ENCODE measurements at regions not wholly inside any gene's neighbourhood (a gene's known extent, or its start where the extent isn't known, plus 50 kb on each side); places are given as distances from the start of the nearest gene placed in this dataset.

DNA sequence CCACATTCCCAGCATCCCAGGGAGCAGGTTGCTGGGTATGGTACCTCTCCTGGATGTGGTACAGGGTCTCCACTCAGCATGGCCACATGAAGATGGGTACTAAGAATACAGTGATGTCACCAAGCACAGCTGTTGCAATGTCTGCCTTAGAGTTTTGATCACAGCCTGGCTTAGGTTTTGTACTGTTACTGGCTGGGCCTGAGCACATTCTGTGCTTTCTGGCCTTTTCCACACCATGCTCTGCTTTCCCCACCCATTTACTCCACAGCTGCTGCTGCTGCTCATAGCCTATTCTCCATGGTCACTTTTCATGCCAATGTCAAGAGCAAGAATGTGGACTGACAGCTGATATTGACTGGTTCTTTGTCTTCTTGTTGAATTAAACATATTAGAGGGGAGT, 481.9 kb downstream of the ARHGEF28 start:
- DNase-seq, result no peak

DNA sequence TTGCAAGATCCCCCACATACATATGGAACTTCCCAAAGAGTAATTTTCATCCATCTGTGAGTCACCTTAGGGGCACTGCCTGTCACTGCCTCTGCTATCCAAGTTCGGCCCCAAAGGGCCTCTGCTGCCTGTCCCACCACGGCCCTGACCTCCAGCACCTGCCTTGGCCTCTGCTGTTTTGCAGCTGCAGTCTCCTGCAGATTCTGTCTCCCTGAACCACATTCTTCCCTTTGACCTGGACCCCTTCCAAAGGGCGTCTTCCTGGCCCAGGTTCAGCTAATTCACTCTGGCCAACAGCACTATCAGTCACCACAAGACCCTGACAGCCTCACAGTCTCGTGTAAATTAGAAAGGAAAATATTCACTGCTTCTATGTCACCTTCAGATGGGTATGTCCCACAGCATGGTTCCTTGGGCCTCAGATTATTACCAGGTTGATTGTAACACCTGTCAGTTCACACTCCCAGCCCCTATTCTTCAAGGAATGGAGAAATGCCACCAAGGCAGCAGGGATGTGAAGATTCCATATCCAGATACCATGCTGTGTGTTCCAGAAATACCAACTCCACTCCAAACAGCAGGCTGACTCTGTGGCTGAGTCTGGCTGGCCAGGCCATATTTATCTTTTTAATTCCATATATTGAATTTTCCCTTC, 479.3 kb downstream of the ARHGEF28 start:
- DNase-seq, result no peak

GRCh38 chr5:74103131-74104023, 477.4 kb downstream of the ARHGEF28 start:
- DNase-seq, result no peak

DNA sequence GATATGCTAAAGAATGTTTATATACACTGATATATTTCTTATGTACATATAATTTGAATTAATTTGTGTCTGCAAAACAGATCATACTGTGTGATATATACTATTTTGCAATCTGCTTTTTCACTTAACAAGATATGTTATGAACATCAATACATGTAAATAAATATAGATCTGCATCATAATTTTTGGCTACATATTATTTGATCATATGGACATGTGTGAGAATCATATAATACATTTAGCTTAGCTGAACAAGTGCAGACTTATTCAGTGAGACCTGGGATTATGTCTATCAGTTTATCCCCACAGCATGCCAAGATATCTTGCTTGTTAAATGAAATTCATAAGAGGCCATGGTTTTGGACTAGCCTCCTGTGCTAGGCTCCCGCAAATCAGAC, 474.3 kb downstream of the ARHGEF28 start:
- no peak for DNase-seq

DNA sequence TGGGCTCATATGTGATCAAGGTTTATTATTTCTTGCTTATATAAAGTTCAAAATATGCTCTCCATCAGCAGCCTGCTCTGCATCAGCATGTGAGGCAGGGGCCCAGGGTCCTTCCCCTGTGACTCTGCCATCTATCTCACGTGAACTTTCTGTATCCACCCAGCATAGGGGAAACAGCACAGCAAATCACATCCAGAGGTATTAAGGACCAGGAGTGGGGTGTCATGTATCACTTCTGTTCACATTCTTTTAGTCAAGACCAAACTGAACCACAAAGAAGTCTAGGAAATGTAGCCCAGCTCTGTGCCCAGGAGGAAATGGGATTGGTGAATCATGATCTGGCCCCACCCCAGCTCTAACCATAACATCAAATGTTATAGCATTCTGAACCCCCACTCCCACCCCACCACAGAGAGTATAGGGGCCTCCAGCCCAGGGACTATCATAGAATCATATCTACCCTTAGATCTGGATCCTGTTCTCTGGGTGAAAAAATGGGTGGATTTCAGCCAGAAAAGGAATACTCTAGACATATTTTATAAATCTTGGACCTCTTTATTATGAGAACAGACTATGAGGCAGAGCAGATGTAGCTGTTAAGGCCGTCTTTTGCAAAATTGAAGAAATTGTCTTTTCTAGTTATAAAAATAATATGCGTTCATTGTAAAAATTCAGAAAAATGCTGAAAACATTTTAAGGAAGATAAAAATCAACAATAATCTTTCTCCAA, 473.7 kb downstream of the ARHGEF28 start:
- no peak for DNase-seq

GRCh38 chr5:74098941-74099340, 472.9 kb downstream of the ARHGEF28 start:
- no peak for DNase-seq

- DNase-seq, result no peak
Observed at GRCh38 chr5:74098456-74098855, 472.5 kb downstream of the ARHGEF28 start.

- no peak for DNase-seq
Observed at GRCh38 chr5:74096325-74096724, 470.3 kb downstream of the ARHGEF28 start.

DNA sequence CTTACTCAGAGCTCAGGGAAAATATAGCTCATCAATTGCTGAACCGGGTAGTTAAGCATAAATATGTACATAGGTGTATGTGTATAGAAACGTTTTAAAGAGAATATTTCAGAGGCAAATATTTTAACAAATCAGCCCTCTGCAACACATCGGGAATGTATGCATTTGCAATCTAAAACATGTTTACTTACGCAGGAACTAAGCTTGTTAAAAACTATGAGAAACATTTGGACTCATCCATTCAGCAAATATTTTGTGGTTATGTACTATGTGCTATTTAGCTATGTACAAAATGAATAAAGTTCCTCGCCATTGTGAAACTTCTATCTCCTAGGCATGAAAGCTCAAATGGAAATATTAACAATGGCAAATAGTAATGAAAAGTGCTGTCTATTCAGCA, 469.9 kb downstream of the ARHGEF28 start:
- DNase-seq, result no peak

DNA sequence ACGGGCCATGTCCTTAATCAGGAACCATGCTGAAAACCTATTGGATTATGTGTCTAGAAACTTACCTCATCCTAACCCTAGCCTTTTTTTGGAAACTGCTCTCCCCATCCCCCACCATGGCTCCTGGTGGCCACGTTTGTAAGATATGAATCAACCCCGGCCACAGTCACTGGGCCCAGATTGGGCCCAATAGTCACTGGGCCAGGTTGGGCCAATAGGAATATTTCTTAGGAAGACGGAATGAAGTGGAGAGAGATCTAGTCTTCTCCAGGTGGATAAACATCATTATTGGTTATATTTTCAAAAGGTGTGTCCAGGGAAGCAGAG, 468.7 kb downstream of the ARHGEF28 start:
- DNase-seq, result no peak

- DNase-seq, result no peak
Observed at GRCh38 chr5:74094096-74094781, 468.2 kb downstream of the ARHGEF28 start.

DNA sequence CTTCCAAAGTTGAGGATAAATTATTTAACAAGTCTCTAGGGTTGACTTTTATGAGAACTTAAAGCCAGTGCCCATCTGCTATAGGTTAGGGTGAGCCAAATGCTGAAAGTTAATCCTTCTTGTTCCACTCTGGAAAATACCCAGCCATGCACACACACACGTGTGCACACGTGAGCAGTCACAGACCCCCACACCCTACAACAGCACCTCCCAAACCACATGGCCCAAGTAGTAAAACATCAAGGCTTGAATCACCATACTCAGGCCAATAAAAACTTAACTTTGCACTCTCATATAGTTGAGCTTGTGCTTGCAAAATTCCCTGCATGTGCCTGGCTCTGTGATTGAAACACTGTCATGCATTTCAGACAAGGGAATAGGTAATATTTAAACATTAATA, 467.6 kb downstream of the ARHGEF28 start:
- DNase-seq, result no peak

DNA sequence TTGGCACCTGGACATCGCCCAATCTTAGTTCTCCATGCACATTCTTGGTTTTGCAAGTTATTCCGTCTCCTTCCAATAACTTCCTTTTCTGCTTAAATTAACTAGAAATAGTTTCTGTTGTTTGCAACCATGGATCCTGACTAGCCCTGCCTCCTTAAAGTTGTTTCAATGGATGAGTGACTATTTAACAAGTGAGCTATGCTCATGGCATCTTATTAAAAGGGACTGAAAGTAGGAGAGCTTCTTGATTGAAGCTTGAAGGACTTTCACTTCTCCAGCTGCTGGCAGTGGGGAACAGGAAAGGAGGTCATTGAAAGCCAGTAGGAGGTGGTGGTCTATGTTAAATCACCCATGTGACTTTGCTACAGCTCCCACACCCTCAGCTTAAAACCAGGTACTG, 466.8 kb downstream of the ARHGEF28 start:
- DNase-seq, result no peak

DNA sequence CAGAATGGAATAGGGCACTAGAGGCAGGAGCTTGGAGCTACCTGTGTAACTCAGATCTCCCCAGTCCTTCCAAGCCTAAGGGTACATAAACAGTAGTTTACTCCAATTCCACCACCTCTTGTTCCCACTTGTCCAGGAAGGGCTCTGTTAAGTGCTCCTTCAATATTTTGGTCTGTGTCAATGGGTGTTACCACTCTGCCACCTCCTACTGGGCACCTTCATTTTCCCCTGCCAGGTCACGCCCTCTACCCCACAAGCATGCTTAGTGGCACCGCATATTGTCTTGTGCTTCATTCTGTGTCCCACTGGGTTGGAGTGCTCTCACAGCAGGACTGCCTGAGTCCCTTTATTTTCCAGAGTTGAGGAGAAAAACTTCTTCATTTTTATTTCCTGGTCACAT, 459.8 kb downstream of the ARHGEF28 start:
- DNase-seq, result no peak

DNA sequence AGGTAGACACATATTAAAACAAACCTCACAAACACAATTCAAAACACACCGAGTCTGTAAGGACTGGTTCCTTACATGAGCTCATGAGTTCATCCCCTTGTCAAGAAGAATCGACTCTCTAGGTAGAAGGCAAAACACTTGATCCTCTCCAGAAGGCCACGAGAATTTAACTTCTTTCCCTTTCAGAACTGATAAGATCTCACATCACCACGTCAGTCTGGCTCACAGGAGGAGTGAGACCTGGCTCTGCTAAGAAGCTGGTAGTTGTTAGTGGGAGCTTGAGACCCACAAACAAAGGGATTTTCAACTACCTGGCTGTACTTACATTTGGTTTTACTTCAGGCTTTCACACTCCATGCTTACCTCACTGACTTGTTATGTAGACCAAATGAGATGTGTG, 459.2 kb downstream of the ARHGEF28 start:
- DNase-seq, result no peak

- no peak for DNase-seq
Observed at GRCh38 chr5:74083096-74083791, 457.2 kb downstream of the ARHGEF28 start.

DNA sequence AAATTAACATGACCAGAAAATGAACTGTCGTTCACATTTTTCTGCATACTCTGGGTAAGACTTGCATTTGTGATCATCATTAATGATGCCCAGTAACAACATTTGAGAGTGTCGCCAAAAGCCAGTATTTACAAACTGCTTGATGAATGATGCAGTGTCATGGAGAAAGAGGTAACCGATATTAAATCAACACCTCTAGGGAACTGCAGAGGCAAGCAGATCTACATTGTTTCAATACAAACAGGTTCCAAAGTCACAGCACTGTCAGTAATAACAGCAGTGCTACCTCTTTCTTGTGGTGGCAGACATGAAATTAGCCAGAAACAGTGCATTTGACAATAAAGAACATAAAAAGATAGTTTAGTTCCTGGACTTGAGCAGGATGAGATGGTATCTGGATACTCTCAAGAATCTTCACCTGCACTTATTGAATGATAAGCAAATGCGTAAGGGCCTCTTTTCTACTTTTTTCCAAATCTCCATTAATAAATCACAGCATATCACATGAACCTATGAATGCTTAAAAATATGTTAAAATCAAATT, 456.6 kb downstream of the ARHGEF28 start:
- DNase-seq, result no peak

GRCh38 chr5:74081126-74081525, 455.1 kb downstream of the ARHGEF28 start:
- no peak for DNase-seq

- DNase-seq, result no peak
Observed at GRCh38 chr5:74079971-74080556, 454.1 kb downstream of the ARHGEF28 start.

DNA sequence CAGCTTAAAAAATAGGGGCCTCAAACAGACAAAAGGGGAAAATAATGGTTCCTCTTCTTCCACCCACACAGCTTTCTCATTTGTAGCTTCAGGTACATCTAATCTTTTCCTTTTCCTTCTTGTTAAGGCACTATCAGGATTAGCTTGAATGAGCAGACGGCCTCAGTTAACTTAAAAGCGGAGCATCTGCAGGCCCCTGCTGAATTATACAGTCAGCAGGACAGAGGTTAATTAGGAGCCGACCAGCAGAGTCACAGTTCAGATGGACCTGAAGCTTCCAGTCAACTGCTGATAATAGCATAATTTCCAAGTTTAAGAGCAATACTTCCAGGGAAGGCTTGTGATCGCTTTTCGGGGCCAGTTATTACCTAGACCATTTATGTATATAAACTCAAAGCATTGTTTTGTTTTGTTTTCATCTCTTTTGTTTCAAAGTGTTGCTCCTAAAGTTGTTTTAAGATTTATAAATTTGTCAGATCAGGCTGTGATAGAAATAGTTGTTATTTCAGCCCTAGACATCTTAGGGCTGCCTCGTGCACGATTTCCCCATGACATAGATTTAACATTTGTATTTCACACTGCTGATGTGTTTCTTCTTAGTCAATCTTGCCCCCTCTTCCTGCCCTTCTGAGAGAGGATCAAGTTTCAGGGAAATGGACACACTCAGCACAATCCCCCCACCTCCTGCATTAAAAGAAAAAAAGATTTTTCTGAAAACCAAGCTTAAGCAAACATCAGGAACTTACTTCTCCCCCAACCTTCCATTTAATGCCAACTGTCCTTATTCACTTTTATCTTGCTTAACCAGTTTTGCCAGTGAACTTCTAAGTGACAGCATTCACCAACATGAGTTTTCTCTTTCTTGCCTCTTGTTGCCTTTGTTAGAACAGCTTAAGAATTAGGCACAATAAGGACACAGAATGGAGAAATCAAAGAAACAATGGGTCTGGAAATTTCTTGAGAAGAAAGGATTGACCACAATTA, 449.8 kb downstream of the ARHGEF28 start:
- DNase-seq, result no peak

GRCh38 chr5:74074111-74074510, 448.1 kb downstream of the ARHGEF28 start:
- DNase-seq, result no peak

Data from CD4-positive, alpha-beta T cell treated with Interferon alpha-2 for 1 hour (primary cell).